Muscle layer of colon (tissue), 2 donors: ENCODE measurements at regions not wholly inside any gene's neighbourhood (a gene's known extent, or its start where the extent isn't known, plus 50 kb on each side); places are given as distances from the start of the nearest gene placed in this dataset.

ENCODE experiments used
- H3K27ac ChIP-seq: one replicate; pipeline ENCODE4 v1.7.0; 2013; ENCODE audit warnings: low read depth, mild to moderate bottlenecking, low read length, moderate library complexity
- H3K27me3 ChIP-seq, 2 donors: one replicate each; pipeline ENCODE4 v1.7.0; 2013; ENCODE audit warnings: low read length in 2 of 2, mild to moderate bottlenecking in 2 of 2; ENCODE audit not compliant: insufficient read depth in 2 of 2, control insufficient read depth in 1 of 2
- H3K36me3 ChIP-seq: one replicate; pipeline ENCODE4 v1.7.0; 2013; ENCODE audit warnings: mild to moderate bottlenecking, low read length; ENCODE audit not compliant: insufficient read depth
- H3K4me1 ChIP-seq: one replicate; pipeline ENCODE4 v1.7.0; 2013; ENCODE audit warnings: mild to moderate bottlenecking, low read length; ENCODE audit not compliant: insufficient read depth
- H3K4me3 ChIP-seq, 2 donors: one replicate each; pipeline ENCODE4 v1.7.0; 2013; ENCODE audit warnings: low read length in 2 of 2, low read depth in 1 of 2, mild to moderate bottlenecking in 1 of 2, moderate library complexity in 1 of 2
- H3K9ac ChIP-seq: one replicate; pipeline ENCODE4 v1.7.0; 2013; ENCODE audit warnings: low read length
- H3K9me3 ChIP-seq: one replicate; pipeline ENCODE4 v1.7.0; 2013; ENCODE audit warnings: mild to moderate bottlenecking, low read length
- donor health status: abdominal sarcoma.
- donor health status: Adenocarcinoma of cecum.

- no peak overlapping the region for H3K9ac ChIP-seq
- no peaks in the 10 kb centered on the region for H3K9me3 ChIP-seq
- H3K27ac ChIP-seq, result no peak overlapping the region
- H3K27me3 ChIP-seq, result no peaks in the 10 kb centered on the region
- no peaks in the 10 kb centered on the region for H3K4me1 ChIP-seq
- H3K4me3 ChIP-seq, result no peak overlapping the region
- no peaks in the 10 kb centered on the region for H3K36me3 ChIP-seq
These were observed 157.6 kb upstream of the PLXNA4 start for GRCh38 chr7:132733860-132734259.

GRCh38 chr7:132732321-132732865 lies 156.1 kb upstream of the PLXNA4 start:
- Histone ChIP-seq H3K4me1 (no peaks in the 10 kb centered on the region), H3K9ac (no peak overlapping the region), H3K27ac (no peak overlapping the region), H3K9me3 (no peaks in the 10 kb centered on the region), H3K36me3 (no peaks in the 10 kb centered on the region), H3K27me3 (no peaks in the 10 kb centered on the region), H3K4me3 (no peak overlapping the region)

GRCh38 chr7:132730105-132730504 lies 153.8 kb upstream of the PLXNA4 start:
- no peak overlapping the region for H3K9ac ChIP-seq
- H3K9me3 ChIP-seq, result no peaks in the 10 kb centered on the region
- H3K4me1 ChIP-seq, result no peaks in the 10 kb centered on the region
- no peaks in the 10 kb centered on the region for H3K36me3 ChIP-seq
- no peak overlapping the region for H3K27ac ChIP-seq
- H3K27me3 ChIP-seq, result no peaks in the 10 kb centered on the region
- no peak overlapping the region for H3K4me3 ChIP-seq

DNA sequence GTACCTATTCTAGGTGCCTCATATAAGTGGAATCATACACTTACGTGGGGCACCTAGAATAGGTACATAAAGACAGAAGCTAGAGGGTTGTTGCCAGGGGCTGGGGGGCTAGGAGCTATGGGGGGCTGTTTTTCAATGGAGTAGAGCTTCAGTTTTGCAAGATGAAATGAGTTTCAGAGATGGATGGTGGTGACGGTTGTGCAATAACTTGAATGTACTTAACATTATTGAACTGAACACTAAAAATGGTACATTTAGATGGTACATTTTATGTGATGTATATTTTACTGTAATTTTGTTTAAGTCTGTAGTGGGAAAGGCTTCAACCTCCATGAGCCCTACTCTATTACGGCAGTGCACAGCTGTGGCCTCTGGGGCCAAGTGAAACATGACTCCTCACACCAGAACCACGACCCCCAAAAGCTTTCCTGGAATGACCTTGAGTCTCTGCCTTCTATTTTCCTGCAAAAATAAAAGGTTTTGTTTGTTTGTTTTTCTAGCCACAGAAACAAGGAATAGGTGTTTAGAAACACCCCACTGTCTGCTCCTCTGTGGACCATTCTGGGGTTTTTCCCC lies 147.3 kb upstream of the PLXNA4 start:
- Histone ChIP-seq H3K9ac (no peak overlapping the region), H3K27ac (no peak overlapping the region)

DNA sequence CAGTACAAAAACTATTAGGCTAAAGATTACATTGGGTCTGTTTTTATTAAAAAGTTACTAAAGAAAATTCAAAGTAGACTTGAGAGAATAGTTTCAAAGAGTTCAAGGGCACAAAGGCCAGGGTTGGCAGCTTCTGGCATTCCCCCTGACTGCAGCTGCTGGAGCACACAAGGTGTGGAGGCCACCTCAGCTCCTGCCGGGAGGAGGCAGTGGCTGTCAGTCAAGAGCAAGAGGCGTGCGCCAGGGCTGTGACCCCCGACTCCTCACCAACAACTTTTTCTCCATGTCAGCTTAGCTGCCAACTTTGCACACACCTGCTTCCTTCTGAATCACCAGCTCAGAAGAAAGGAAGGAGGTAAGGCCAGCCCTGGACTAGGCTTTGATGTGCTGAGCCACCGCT lies 144.6 kb upstream of the PLXNA4 start:
- H3K36me3 ChIP-seq, result no peaks in the 10 kb centered on the region

More for the DNA sequence above, 147.3 kb upstream of the PLXNA4 start:
- Histone ChIP-seq H3K4me1 (no peaks in the 10 kb centered on the region), H3K36me3 (no peaks in the 10 kb centered on the region), H3K4me3 (no peak overlapping the region), H3K9me3 (no peaks in the 10 kb centered on the region), H3K27me3 (no peaks in the 10 kb centered on the region)

GRCh38 chr7:132713893-132714292 lies 137.6 kb upstream of the PLXNA4 start:
- Histone ChIP-seq H3K4me1 (no peaks in the 10 kb centered on the region), H3K4me3 (no peak overlapping the region), H3K9me3 (no peaks in the 10 kb centered on the region), H3K27ac (no peak overlapping the region), H3K9ac (no peak overlapping the region), H3K36me3 (no peaks in the 10 kb centered on the region), H3K27me3 (no peaks in the 10 kb centered on the region)

More for the DNA sequence above, 144.6 kb upstream of the PLXNA4 start:
- no peaks in the 10 kb centered on the region for H3K9me3 ChIP-seq
- H3K4me1 ChIP-seq, result no peaks in the 10 kb centered on the region
- H3K9ac ChIP-seq, result no peak overlapping the region
- no peak overlapping the region for H3K4me3 ChIP-seq
- no peaks in the 10 kb centered on the region for H3K27me3 ChIP-seq
- no peak overlapping the region for H3K27ac ChIP-seq

DNA sequence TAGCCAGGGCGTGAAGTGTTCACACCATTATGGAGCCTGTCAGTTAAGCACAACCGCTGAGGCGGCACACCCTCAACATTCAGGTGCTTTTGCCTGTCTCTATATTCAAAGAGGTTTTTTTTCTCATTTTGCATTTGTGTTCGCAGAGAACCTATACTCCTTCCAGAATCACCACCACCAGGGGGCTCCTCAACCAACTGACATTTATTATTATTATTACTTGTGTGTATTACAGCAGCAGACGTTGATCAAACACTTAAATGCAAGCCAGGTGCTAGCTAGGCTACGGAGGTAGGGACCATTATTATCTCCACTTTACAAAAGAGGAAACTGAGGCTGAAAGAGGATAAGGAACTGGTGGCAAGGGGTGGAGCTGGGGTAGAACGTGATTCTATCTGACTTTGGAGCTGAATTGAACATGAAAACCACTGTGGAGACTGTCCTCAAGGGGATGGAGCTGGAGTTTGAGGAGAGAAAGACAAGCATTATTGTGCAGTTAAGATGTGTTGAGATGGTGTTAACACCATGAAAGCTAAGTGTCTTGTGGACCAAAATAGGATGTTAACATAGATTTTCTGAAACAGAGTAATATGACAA lies 133.8 kb upstream of the PLXNA4 start:
- Histone ChIP-seq H3K27ac (no peak overlapping the region), H3K27me3 (no peaks in the 10 kb centered on the region), H3K4me3 (no peak overlapping the region), H3K9me3 (no peaks in the 10 kb centered on the region), H3K36me3 (no peaks in the 10 kb centered on the region), H3K4me1 (no peaks in the 10 kb centered on the region), H3K9ac (no peak overlapping the region)

DNA sequence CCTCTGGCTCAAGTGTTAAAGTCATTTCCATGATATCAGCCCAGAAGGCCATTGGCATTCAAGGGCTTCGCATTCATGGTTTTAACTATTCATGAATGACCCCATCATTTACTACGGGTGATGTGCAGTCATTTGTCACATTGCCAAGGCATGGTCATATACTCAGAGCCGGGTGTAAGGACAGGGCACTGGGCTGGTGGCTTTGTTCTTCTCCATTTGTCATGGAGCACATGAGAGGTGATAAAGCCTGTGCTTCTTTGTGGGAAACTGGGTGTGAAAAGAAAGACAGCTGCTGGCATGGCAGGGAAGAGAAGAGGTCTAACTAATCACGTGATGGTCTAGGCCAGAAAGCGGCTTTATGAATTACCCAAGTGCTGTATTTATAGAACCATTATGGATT lies 132.2 kb upstream of the PLXNA4 start:
- Histone ChIP-seq H3K9me3 (no peaks in the 10 kb centered on the region), H3K9ac (no peak overlapping the region), H3K27me3 (no peaks in the 10 kb centered on the region), H3K27ac (no peak overlapping the region), H3K36me3 (no peaks in the 10 kb centered on the region), H3K4me1 (no peaks in the 10 kb centered on the region), H3K4me3 (no peak overlapping the region)

DNA sequence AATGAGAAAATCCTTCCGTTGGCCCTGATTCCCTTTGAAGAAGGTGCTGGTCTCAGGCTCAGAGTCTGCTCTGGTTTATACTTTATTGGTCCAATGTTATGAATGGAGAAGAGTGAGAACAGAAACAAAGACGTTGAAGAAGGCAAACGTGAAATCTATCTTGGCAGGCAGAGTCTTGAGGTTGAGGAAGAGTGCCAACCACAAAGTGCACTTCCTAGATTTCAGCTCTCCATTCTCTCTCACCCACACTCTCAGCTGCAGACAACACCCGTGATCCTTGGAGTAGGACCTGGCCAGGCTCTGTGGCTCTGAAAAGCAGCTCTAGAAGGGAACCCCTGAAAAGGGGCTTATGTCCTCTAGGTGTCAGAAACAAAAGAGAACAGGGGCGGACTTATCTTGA lies 128.9 kb upstream of the PLXNA4 start:
- Histone ChIP-seq H3K27me3 (no peaks in the 10 kb centered on the region), H3K36me3 (no peaks in the 10 kb centered on the region), H3K27ac (no peak overlapping the region), H3K4me3 (no peak overlapping the region), H3K9me3 (no peaks in the 10 kb centered on the region), H3K9ac (no peak overlapping the region), H3K4me1 (no peaks in the 10 kb centered on the region)

GRCh38 chr7:132703742-132704141 lies 127.5 kb upstream of the PLXNA4 start:
- Histone ChIP-seq H3K4me3 (no peak overlapping the region), H3K36me3 (no peaks in the 10 kb centered on the region), H3K27ac (no peak overlapping the region), H3K9me3 (no peaks in the 10 kb centered on the region), H3K9ac (no peak overlapping the region), H3K4me1 (no peaks in the 10 kb centered on the region), H3K27me3 (no peaks in the 10 kb centered on the region)

- no peaks in the 10 kb centered on the region for H3K9me3 ChIP-seq
- H3K4me1 ChIP-seq, result no peaks in the 10 kb centered on the region
- H3K4me3 ChIP-seq, result no peak overlapping the region
- no peaks in the 10 kb centered on the region for H3K27me3 ChIP-seq
- H3K36me3 ChIP-seq, result no peaks in the 10 kb centered on the region
- H3K27ac ChIP-seq, result no peak overlapping the region
- H3K9ac ChIP-seq, result no peak overlapping the region
These were observed 120.7 kb upstream of the PLXNA4 start for GRCh38 chr7:132697003-132697402.

GRCh38 chr7:132696332-132696731 lies 120.1 kb upstream of the PLXNA4 start:
- no peaks in the 10 kb centered on the region for H3K9me3 ChIP-seq
- H3K27ac ChIP-seq, result no peak overlapping the region
- H3K4me1 ChIP-seq, result no peaks in the 10 kb centered on the region
- H3K36me3 ChIP-seq, result no peaks in the 10 kb centered on the region
- H3K4me3 ChIP-seq, result no peak overlapping the region
- no peaks in the 10 kb centered on the region for H3K27me3 ChIP-seq
- H3K9ac ChIP-seq, result no peak overlapping the region
